NCI-H2107 treated with DMSO at 0.1 percent for 48 hours (cell line): ENCODE measurements at regions not wholly inside any gene's neighbourhood (a gene's known extent, or its start where the extent isn't known, plus 50 kb on each side); places are given as distances from the start of the nearest gene placed in this dataset.
"Not testable (repeated sequence)": the region's sequence is repeated elsewhere in the genome, so short reads cannot be mapped to it uniquely, and the experiment has no call there.

ENCODE experiments used
- DNase-seq: peaks from one replicate; lab custom pipeline; 2025; ENCODE audit not compliant: unreplicated experiment; lab: John Stamatoyannopoulos, UW

GRCh38 chr10:109426987-109427386 lies 496.3 kb downstream of the XPNPEP1 start:
- no peak for DNase-seq

- DNase-seq, result no peak
These were observed 504.5 kb downstream of the XPNPEP1 start for GRCh38 chr10:109418795-109419194.

- no peak for DNase-seq
These were observed 505.5 kb downstream of the XPNPEP1 start for GRCh38 chr10:109417803-109418202.

GRCh38 chr10:109412353-109412752 lies 511.0 kb downstream of the XPNPEP1 start:
- no peak for DNase-seq

DNA sequence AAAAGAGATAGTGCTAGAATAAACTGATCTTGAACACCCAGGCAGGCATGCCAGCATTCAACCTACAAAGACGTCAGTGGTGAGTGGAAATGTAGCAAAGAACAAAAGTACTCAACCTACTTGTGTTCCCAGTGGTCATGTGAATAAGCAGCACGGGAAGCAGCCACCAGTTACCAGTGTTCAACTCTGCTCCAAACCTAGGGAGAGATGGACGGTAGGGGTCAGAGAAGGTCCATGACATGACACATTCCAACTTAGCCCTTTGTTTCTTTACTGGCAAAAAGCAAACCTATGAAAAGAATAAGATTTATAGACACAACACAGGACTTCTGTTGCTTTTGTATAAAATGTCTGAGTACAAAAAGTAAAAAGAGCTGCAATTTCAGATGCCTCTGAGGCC lies 511.4 kb downstream of the XPNPEP1 start:
- no peak for DNase-seq

DNA sequence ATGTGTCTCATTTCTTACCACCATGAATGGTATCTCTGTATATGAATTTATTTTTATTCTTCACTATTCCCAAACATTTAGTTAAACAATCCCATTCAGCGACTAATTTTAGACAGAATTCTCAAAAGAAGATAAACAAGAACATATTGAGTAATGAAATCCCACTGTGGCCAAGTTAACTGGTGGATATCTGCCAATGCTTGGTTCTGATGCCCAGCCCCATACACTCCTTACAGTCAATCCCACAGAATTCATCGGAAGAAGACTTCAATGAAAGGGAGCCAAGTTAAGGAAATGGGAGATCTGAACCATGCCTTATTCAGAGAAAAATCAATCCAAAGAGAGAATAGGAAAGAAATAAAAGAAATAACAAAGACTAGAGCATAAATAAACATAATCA lies 518.0 kb downstream of the XPNPEP1 start:
- DNase-seq, result no peak

- DNase-seq, result no peak
These were observed 519.8 kb downstream of the XPNPEP1 start for GRCh38 chr10:109403551-109403950.

DNA sequence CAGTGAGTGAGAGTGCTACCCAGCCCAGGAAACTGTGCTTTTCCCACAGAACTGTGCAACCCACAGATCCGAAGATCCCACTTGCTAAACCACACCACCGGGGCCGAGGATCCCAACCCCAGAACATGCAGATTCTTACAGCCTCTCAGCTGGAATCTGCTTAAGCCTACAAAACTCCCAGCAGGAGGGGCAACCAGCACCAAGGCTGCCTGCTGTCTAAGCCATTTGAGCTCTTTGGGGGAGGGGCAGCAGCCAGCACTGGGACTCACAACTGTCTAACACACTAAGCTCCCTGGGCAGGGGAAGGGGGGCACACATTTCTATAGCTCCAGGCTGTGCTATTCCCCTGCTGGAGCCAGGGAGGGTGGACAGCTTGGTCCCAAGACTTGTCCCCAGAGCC lies 529.9 kb downstream of the XPNPEP1 start:
- no peak for DNase-seq

DNA sequence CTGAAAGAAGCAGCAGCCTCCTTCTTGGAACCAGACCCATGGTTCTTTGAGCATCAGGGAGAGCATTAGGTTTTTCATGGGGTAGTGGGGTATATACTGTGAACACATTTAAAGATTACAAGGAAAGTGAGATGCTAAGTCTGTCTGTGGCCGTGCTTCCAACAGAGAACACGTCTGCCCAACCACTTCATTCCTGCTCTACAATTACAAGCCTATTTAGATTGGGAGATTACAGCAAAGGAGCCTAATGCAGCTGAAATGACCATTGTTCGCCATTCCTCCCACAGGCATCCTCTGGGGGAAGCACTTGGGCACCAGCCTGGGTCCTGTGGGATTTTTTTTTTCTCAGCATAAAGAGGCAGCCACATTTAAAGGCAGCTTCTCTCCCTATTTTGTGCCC lies 536.4 kb downstream of the XPNPEP1 start:
- DNase-seq, result no peak

DNA sequence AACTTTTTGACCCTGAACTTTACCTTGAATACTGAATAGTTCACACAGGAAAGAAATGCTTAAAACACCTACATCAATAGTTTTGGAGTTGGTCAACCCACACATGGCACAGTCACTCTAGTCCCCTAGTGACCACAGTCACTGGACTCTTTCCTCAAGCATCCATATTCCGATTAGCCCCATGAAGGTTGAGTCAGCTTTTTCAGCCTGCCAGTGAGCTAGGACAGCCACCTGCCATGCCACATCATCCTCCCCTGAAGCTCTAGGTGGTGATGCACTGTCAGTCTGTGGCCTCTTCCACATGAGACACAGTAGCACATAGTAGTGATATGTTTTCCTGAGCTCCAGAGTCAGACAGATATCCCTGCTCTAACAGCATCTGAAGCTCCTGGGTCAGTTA lies 537.2 kb downstream of the XPNPEP1 start:
- DNase-seq, result no peak

- no peak for DNase-seq
These were observed 544.1 kb downstream of the XPNPEP1 start for GRCh38 chr10:109379186-109379585.

DNA sequence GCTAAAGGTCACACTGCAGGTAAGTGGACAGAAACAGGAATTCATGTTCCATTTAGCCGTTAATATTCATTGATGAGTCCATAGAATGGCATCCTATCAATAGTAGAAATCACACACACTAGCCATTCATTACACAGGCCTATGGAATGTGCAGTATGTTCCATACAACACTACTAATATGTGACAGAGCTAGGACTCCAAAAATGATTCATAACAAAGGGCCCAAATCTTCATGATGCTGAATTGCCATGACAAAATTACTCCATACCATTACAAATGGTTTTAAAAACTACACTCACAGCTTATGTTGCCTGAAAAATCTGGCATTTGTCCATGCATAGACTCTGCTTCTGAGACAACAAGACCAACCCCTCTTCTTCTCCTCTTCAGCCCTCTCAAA lies 549.1 kb downstream of the XPNPEP1 start:
- DNase-seq, result no peak

- DNase-seq, result no peak
These were observed 564.0 kb downstream of the XPNPEP1 start for GRCh38 chr10:109359316-109359715.

- no peak for DNase-seq
These were observed 565.0 kb downstream of the XPNPEP1 start for GRCh38 chr10:109358325-109358724.

- no peak for DNase-seq
These were observed 575.0 kb downstream of the XPNPEP1 start for GRCh38 chr10:109348324-109348723.

DNA sequence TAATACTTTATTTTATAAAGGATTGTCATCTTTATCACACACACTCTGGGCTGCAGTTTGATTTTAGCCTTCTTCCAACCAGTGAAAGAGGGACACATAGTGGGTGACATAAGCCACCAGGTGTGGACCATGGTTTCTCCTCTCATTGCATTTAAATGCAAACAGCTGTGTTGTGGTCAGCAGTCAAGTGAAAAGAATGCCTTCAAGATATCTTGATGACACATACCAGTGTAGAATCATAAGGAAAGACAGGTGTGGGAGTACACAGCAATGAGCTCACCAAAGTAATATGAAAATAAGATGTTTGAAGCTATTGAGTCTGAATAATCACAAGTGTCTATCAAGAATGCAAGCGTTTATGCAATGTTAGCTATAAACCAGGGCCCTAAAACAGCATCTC lies 580.0 kb downstream of the XPNPEP1 start:
- DNase-seq, result no peak

GRCh38 chr10:109341986-109342385 lies 581.3 kb downstream of the XPNPEP1 start:
- no peak for DNase-seq

DNA sequence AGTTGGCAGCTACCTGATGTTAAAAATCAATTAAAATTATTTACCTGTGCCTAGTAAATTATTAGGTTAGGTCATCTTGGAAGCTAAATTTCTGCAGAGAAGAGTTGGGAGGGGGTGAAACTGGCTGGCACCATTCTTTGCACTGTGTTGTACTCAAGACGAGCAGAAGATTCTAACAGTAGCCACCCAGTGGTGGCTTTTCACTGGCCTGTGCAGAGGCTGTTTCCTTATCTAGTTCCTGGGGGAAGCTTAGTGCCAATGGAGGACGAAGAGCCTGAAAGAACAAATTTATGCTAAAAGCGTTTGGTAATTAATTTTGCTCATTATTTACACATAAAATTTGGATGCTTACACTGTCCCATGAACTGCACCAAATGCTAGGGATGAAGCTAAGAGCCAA lies 595.3 kb downstream of the XPNPEP1 start:
- DNase-seq, result no peak

- no peak for DNase-seq
These were observed 596.0 kb downstream of the XPNPEP1 start for GRCh38 chr10:109327266-109327665.

DNA sequence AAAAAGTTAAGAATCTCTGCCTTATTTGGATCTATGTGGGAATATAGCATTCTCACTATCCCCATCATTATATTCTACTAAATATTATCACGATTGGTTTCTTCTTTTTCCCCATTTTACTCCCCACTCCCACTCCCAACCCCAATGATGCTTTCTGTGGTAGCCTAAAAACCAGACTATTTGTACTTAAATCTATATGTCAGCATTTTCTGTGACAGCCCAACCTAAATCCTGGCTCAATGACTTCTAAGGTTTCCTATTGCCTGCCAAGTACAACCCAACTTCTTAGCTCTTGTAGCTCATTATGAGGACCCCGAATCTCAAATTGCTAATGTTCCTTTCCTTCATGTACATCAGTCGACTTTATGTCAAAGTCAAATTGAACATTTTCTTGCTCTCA lies 598.6 kb downstream of the XPNPEP1 start:
- DNase-seq, result no peak

DNA sequence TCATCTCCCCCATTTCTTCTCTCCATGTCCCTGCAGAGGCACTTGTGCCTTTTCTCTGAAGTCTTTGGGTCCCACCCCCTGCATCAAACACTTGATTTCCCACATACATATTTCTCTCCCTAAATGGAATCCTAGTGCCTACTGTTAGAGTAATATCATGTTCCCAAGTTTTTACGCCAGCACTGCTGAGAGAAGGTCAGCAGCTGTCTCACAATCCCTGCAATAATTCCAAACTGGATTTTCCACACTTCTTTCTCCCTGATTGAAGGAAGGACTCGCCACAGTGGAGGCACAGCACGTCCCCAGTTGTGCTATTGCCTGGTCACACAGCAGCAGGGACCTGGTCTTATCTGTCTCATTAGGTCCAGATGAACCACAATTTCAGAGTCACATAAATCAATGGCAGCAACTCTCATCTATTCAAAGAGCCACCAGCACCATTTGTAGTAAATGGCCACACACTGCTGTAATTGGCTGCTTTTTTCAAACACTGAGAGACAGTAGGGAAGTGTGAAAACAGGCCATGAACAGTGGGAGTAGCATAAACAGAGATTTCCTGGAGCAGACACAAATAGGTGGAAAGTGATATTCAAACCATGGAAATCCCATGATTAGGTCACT lies 605.5 kb downstream of the XPNPEP1 start:
- no peak for DNase-seq

DNA sequence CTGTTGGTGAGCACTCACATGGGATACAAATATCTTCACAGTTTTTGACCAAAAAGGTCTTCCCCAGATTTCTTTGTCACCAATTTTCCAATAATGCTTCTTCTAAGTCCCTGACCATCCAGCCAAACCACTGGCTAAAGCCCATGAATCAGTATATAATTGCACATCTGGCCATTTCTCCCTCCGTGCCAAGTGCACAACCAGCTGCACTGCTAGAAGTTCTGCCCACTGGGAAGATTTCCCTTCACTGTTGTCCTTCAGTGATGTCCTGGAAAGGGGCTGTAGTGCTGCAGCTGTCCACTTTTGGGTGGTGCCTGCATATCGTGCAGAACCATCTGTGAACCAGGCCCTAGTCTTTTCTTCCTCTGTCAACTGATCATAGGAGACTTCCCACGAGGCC lies 609.3 kb downstream of the XPNPEP1 start:
- not testable (repeated sequence) for DNase-seq

DNA sequence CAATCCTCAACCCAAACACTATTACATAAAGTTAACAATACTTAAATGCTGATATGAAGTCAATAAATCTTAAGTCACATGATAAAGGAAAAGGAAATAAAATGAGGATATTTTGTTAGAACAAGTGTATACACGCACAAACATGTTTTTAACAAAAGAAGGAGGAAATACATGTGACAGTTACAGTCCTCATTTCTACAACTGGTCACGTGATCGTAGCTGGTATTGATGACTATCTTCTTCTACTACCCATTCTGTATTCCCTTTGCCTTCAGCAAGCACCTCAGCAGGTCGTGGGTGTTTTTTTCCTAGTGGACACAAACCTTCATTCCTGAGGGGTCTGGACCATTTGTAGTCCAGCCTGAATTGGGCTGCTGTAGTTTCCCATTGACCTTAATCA lies 610.8 kb downstream of the XPNPEP1 start:
- DNase-seq, result not testable (repeated sequence)

- DNase-seq, result no peak
These were observed 614.3 kb downstream of the XPNPEP1 start for GRCh38 chr10:109308971-109309370.
